Lower leg skin (tissue), 4 donors: ENCODE measurements at regions not wholly inside any gene's neighbourhood (a gene's known extent, or its start where the extent isn't known, plus 50 kb on each side); places are given as distances from the start of the nearest gene placed in this dataset.

Experiments
- DNase-seq, 2 donors: peaks; one replicate each; pipeline ENCODE4 v3.0.0-alpha.2; 2019; ENCODE audit warnings: low spot score in 2 of 2
- H3K4me3 ChIP-seq: fragments of 200-600 bp; sonication (generic); 2 replicates; pipeline ENCODE4 v1.5.1; 2017; ENCODE audit warnings: mild to moderate bottlenecking, low read depth; ENCODE audit not compliant: poor library complexity, severe bottlenecking
- CTCF ChIP-seq, 3 donors: fragments of 450-650 bp; IDR thresholded peaks; one replicate each; pipeline ENCODE4 v1.5.1; 2016; ENCODE audit warnings: antibody characterized with exemption in 3 of 3, mild to moderate bottlenecking in 3 of 3, moderate library complexity in 2 of 3
- POLR2A ChIP-seq, 2 donors: fragments of 450-650 bp; IDR thresholded peaks; one replicate each; pipeline ENCODE4 v1.6.1; 2016 to 2017; ENCODE audit warnings: antibody characterized with exemption in 2 of 2, mild to moderate bottlenecking in 1 of 2, moderate library complexity in 1 of 2
- WGBS, 2 donors: methylation state at CpG; one replicate each; pipeline ENCODE4 v1.1.5; 2018; 5-methylcytosine and 5-hydroxymethylcytosine counted together
- intact Hi-C: fragments of 100-400 bp; cut with DNase I; formaldehyde crosslinking; loops from one replicate; pipeline ENCODE4 v1.15.0; 2023; ENCODE audit warnings: low total_unique reads

DNA sequence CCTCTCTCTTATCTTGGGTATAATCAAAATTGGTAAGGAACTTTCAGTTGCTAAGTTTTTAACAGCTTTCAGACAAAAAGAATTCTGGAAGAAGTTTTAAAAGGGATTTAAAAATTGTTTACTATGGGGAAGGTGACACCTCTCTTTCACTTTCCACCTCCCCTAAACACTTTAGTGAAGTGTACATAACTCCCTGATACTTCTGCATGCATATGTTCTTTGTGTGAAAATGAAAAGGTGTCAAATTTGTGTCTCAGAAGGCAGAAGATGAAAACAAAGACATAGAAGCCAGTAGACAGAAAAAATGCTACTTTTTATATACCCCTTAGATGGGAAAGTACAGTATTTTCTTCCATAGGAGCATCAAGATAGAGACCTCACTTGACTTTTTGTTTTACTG, 117.8 kb downstream of the TMEM26 start:
- no peak for DNase-seq
- TF ChIP-seq POLR2A (IDR thresholded peaks at IDR 0.05) (no peak), CTCF (IDR thresholded peaks at IDR 0.05) (no peak)
- no peak overlapping the region for H3K4me3 ChIP-seq
- intact Hi-C loops = no loop called here

DNA sequence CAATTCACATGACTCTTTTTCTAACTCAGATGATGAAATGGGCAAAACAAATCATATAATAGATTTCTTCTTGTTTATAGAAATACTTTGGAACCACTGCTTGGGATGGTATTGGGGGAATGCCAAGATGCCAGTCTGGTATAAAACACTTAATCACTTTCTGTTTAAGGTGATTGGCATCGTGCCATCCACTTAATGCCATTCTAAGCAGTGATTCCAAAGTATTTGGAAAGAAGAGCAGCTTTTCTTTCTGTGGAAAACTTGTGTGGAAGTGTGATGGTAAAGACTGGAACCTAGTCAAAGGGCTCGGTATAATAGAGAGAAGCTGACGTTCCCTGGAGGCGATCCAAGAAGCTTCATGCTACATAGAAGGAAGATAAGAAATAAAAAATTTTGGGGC, 120.6 kb downstream of the TMEM26 start:
- TF ChIP-seq POLR2A (IDR thresholded peaks at IDR 0.05) (no peak), CTCF (IDR thresholded peaks at IDR 0.05) (no peak)
- no peak overlapping the region for H3K4me3 ChIP-seq
- 34 to 43% methylated on average over 4 of the region's 4 CpGs for WGBS, 2 donors
- DNase-seq = no peak
- intact Hi-C loops = no loop called here

DNA sequence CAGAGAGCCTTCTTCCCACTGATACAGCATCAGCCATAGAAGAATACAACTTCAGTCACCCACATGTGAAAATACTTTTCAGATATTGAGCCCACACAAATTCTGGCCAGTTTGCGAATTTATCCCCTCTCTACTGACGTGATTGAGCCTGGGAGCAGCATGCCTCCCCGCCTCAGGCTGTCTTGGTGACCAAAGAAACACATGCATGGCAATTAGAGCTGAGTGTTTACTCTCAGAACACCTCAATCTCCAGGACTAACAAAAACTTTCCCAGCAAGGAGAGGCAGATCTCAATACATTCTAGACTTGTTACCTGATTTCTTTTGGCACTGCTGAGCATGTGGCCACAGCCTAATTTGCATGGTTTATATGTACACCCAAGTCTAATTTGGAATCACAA, 122.5 kb downstream of the TMEM26 start:
- intact Hi-C loops = no loop called here
- no peak overlapping the region for H3K4me3 ChIP-seq
- TF ChIP-seq CTCF (IDR thresholded peaks at IDR 0.05) (no peak), POLR2A (IDR thresholded peaks at IDR 0.05) (no peak)
- DNase-seq = no peak
- WGBS, 2 donors = 66 to 80% methylated on average over 3 of the region's 3 CpGs

GRCh38 chr10:61329854-61330253, 123.3 kb downstream of the TMEM26 start:
- intact Hi-C loops = no loop called here
- WGBS, 2 donors = 89 to 94% methylated on average over 2 of the region's 2 CpGs
- TF ChIP-seq CTCF (IDR thresholded peaks at IDR 0.05) (no peak), POLR2A (IDR thresholded peaks at IDR 0.05) (no peak)

GRCh38 chr10:61325223-61325960, 127.8 kb downstream of the TMEM26 start:
- intact Hi-C loops = no loop called here

More at GRCh38 chr10:61329854-61330253, 123.3 kb downstream of the TMEM26 start:
- no peak overlapping the region for H3K4me3 ChIP-seq
- DNase-seq = no peak

More at GRCh38 chr10:61325223-61325960, 127.8 kb downstream of the TMEM26 start:
- no peak for DNase-seq
- no peak overlapping the region for H3K4me3 ChIP-seq
- TF ChIP-seq POLR2A (IDR thresholded peaks at IDR 0.05) = no peak
- TF ChIP-seq CTCF (IDR thresholded peaks at IDR 0.05) = no peak
- WGBS, 2 donors = 44 to 54% methylated on average over 5 of the region's 5 CpGs
